GM12874 (cell line): ENCODE measurements at regions not wholly inside any gene's neighbourhood (a gene's known extent, or its start where the extent isn't known, plus 50 kb on each side); places are given as distances from the start of the nearest gene placed in this dataset.

Experiments used
- TF ChIP-seq, protein P1 (sequence below): IDR thresholded peaks from 2 replicates; pipeline ENCODE4 v1.5.1; 2011; ENCODE audit warnings: low read depth, mild to moderate bottlenecking, control low read depth, low read length, moderate library complexity; ENCODE audit not compliant: insufficient read depth

DNA sequence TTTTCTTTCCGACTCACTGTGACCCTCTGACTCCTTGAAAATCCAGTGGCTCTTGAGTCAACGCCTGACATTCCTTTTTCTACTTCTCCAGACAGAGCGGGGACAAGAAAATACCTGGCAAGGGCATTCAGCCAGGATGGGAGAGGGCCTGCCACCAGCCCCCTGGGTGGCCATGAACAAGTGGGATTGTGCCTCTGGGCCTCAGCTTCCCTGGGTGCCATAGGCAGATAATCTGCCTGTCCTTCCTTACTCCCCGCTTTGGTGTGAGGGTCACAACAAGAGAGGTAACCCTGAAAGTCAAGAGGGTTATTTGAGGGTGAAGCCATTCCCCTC is 613.9 kb upstream of the CADM1 start:
- TF ChIP-seq, protein P1, sequence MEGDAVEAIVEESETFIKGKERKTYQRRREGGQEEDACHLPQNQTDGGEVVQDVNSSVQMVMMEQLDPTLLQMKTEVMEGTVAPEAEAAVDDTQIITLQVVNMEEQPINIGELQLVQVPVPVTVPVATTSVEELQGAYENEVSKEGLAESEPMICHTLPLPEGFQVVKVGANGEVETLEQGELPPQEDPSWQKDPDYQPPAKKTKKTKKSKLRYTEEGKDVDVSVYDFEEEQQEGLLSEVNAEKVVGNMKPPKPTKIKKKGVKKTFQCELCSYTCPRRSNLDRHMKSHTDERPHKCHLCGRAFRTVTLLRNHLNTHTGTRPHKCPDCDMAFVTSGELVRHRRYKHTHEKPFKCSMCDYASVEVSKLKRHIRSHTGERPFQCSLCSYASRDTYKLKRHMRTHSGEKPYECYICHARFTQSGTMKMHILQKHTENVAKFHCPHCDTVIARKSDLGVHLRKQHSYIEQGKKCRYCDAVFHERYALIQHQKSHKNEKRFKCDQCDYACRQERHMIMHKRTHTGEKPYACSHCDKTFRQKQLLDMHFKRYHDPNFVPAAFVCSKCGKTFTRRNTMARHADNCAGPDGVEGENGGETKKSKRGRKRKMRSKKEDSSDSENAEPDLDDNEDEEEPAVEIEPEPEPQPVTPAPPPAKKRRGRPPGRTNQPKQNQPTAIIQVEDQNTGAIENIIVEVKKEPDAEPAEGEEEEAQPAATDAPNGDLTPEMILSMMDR = no peak

DNA sequence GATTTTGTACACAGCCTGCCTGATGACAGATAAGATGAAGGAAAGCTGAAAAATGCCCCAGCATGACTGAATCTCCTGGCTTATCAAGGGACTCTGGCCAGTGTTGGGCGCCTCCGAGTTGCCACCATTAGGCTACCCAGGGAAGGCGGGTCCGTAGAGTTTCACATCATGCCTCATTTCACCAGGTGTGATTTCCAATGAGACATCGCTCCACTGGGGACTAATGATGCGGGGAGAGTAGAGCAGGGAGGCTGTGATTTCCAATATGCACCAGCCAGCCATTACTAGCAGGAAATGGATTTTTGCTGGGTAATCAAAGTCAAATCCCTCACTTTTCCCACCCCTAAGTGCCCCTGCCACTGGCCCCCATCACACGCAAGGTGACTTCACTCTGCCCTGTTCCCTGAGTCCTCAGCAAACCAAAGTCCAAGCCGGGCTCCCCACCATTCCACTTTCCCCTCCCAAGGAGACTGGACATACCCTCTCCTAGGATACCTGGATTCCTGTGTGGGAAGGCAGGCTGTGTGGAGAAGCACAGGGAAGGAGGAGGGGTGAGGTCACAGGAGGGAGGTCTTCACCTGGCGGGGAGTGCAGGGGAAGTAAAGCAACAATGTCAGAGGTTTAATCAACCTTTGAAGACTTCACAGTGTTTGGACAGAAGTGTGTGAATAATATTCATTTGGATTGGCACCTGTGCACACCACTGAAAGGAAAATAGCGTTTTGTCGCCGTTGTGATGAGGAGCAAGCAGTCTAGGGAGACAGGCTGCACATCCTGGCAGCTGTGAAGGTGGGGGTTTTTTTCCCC is 613.3 kb upstream of the CADM1 start:
- TF ChIP-seq, protein P1 = no peak

DNA sequence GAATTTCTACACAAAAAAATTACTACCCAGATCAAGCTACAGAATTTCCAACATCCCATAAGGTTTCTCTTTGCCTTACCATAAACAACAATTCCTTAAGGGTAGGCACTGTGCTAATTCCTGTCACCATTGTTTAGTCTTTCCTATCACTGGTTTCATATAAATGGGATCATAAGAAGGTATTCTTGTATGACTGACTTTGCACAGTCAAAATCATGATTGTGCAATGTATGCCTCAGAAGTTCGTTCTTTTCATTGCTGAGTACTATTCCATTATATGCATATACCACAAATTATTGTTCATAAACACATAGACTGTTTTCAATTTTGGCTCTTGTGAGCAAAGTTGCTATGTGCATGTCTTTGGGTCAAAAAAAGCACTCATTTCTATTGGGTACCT is 611.6 kb upstream of the CADM1 start:
- TF ChIP-seq, protein P1 = no peak

DNA sequence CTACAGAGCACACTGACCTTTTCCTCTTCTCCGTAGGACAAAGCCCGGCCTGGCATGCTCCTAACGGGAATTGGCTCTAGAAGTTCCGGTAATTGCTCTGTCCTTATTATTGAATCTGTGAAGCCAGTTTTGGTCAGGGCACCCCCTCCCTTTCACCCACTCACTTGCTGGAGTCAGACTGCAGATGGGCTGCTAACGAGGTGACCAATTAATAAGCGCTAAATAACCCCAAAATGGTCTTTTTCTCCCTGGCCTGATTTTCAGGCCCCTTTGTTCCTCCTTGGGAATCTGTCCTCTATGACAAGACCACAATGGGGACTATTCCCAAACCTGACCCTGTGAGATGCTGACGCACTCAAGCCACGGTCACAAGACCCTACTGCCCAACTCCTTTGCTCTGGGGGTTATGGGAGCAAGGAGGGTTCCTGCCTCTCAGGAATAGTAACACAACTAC is 610.0 kb upstream of the CADM1 start:
- TF ChIP-seq, protein P1 = no peak

DNA sequence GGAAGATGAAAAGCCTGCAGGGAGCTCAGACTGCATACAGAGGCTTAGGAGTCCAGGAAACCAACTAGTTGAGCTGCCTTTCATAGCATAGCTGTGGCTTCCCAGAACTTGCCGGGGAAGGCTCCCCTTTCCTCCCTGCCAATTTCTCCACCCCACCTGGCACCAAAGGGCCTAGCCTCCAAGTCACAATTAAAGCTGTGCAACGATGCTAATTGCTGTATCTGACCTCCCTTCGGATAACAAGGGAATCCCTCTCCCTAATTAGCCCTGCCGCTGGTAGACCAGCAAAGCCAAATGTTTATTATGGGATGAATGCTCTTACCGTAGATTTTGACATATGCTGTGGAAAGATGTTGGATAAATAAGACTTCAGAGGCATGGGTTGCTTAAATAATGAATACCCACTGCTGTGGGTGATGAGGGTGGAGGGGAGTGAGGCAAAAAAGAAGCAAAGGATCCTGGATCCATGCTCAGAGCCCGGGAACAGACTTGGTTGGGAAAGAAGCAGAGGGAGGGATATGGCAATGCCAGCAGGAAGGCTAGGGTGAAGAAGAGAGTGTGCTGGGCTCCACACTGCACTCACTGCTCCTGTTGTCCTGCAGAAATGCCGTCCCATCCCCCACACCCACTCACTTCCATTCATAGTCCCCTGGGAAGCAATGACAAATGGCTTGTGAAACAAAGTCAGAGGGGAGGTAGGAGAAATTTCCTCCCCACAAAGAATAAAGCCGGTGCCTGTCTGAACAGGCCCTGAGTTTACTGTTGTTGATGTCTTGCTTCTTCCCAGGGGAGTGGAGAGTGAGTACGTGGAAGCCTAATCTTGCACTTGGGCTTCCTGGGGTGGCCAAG is 608.1 kb upstream of the CADM1 start:
- TF ChIP-seq, protein P1 = no peak

DNA sequence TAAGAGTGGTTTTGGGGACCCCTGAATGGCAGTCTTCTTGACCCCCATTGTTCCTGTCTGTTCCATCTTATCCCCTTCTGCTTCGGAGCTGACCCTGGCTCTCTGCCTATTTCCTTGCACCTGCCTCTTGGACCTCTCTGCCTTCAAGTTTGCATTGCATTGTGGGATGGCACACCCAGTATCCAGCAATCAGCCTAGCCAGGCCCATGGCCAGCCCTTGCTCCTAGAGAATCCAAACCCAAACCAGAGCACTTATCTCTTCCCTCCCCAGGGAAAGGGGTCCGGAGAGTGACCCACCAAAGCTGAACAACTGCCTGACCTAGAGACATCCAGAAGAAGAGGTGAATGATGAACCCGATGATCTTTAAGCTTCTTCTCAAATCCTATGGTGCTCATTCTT is 607.3 kb upstream of the CADM1 start:
- TF ChIP-seq, protein P1 = no peak

DNA sequence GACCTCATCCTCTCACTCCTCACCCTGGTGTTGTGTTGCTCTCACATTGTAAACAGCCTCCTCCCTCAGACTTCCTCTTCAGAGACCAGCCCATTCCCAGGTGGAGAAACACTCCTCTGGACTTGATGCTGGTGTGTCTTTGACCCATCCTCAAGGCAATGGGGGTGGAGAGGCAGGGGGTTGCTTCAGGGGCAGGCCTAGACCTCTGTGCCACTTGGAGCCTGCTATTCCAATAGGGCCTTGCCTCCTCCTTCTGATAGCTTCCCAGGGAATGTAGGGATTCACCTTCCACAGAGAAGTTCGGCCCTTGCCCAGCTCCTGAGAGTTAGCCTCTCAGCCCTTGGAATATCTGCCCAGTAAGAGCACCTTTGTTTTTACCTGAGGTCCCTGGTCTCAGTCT is 606.6 kb upstream of the CADM1 start:
- TF ChIP-seq, protein P1 = no peak
